HepG2 (cell line): ENCODE measurements at regions not wholly inside any gene's neighbourhood (a gene's known extent, or its start where the extent isn't known, plus 50 kb on each side); places are given as distances from the start of the nearest gene placed in this dataset.

ENCODE experiments used
- ATAC-seq: fragments of 200-7000 bp; cut with Tn5 transposase; 3 replicates; pipeline ENCODE4 v1.9.1; 2020; ENCODE audit warnings: mild to moderate bottlenecking, moderate library complexity
- BruUV-seq: library from RNA; stranded (reverse); fragments of 400-500 nt; replicated peaks from 2 replicates; lab custom pipeline; 2021; lab: Mats Ljungman, UMichigan
- CTCF ChIA-PET: fragments of 300-600 bp; formaldehyde crosslinking; extraction: SDS; loops from one replicate; lab custom pipeline; 2021; ENCODE audit warnings: low total read pairs, inconsistent platforms, low intra/inter-chr PET ratio; lab: Yijun Ruan, JAX
- POLR2A ChIA-PET: fragments of 350-600 bp; sonication (Branson Sonifier 250); formaldehyde crosslinking; loops from one replicate; lab custom pipeline; 2020; ENCODE audit warnings: antibody characterized with exemption, inconsistent platforms; lab: Yijun Ruan, JAX
- DNase-seq: peaks from one replicate; pipeline ENCODE4 v3.0.0-alpha.2; 2015; ENCODE audit warnings: low spot score
- FAIRE-seq: peaks from 3 replicates; lab custom pipeline; 2011; peaks lifted over from hg19 to GRCh38; lab: Jason Lieb, UNC
- H2AFZ ChIP-seq: one replicate; pipeline ENCODE4 v1.6.1; 2011; ENCODE audit warnings: low read length, inconsistent platforms
- H3K27ac ChIP-seq: fragments of 300-600 bp; 3 replicates; pipeline ENCODE4 v1.8.0; 2011; ENCODE audit warnings: mixed run types, mild to moderate bottlenecking, mixed read lengths, low read length, inconsistent platforms; ENCODE audit not compliant: insufficient read depth; ENCODE audit errors: extremely low read length
- H3K27me3 ChIP-seq, 2 experiments: fragments of 200-600 bp in 1 of 2; 2 replicates in 1 of 2; 3 replicates in 1 of 2; pipeline versions ENCODE4 v1.6.0 to v1.8.0; 2011; ENCODE audit warnings: low read length in 2 of 2, mild to moderate bottlenecking in 2 of 2, moderate library complexity in 2 of 2, inconsistent platforms in 1 of 2; ENCODE audit not compliant: insufficient read depth in 2 of 2, control insufficient read depth in 1 of 2
- H3K36me3 ChIP-seq, 2 experiments: fragments of 200-600 bp in 1 of 2; replicated peaks in 1 of 2; 2 replicates in 1 of 2; 3 replicates in 1 of 2; pipeline versions ENCODE4 v1.5.1 to v1.8.0; 2011; ENCODE audit warnings: low read length in 2 of 2, inconsistent platforms in 1 of 2; ENCODE audit not compliant: insufficient read depth in 2 of 2, control insufficient read depth in 1 of 2
- H3K4me1 ChIP-seq: 2 replicates; pipeline ENCODE4 v1.5.1; 2012; ENCODE audit warnings: low read length, inconsistent platforms; ENCODE audit not compliant: insufficient read depth
- H3K4me2 ChIP-seq: 2 replicates; pipeline ENCODE4 v1.6.0; 2011; ENCODE audit warnings: low read depth, low read length, inconsistent platforms
- H3K4me3 ChIP-seq, 3 experiments: fragments of 200-600 bp in 1 of 3; sonication (generic), shearing (Covaris generic) in 1 of 3; replicated peaks in 1 of 3; 2 replicates each; pipeline ENCODE4 v1.5.1; 2011 to 2016; ENCODE audit warnings: low read length in 3 of 3, inconsistent platforms in 2 of 3, low read depth in 2 of 3, mild to moderate bottlenecking in 2 of 3, control low read depth in 1 of 3, mixed read lengths in 1 of 3; ENCODE audit not compliant: insufficient read depth in 1 of 3
- H3K79me2 ChIP-seq: one replicate; pipeline ENCODE4 v1.6.1; 2011; ENCODE audit warnings: low read length, inconsistent platforms; ENCODE audit not compliant: insufficient read depth
- H3K9ac ChIP-seq: 2 replicates; pipeline ENCODE4 v1.6.0; 2011; ENCODE audit warnings: mild to moderate bottlenecking, low read depth, low read length, inconsistent platforms; ENCODE audit not compliant: insufficient read depth
- H3K9me3 ChIP-seq: 2 replicates; pipeline ENCODE4 v1.5.1; 2012; ENCODE audit warnings: mild to moderate bottlenecking, low read length
- H4K20me1 ChIP-seq: 2 replicates; pipeline ENCODE4 v1.6.0; 2011; ENCODE audit warnings: inconsistent platforms, mild to moderate bottlenecking, low read length, moderate library complexity; ENCODE audit not compliant: insufficient read depth
- NFRKB ChIP-seq: fragments of 450-650 bp; IDR thresholded peaks from 2 replicates; pipeline ENCODE4 v1.6.1; 2017
- ZNF652 ChIP-seq: IDR thresholded peaks from 2 replicates; pipeline ENCODE4 v1.6.1; 2016; ENCODE audit warnings: low read depth, borderline replicate concordance
- ZNF83 ChIP-seq: sonication (generic); formaldehyde crosslinking; IDR thresholded peaks from 2 replicates; pipeline ENCODE4 v1.4.0; 2020; ENCODE audit warnings: missing genetic modification reagents, mild to moderate bottlenecking, borderline replicate concordance
- WGBS: methylation state at CpG from one replicate; pipeline ENCODE4 v1.1.6; 2017; ENCODE audit warnings: low lambda C conversion rate; 5-methylcytosine and 5-hydroxymethylcytosine counted together
- in situ Hi-C: cut with HindIII; loops from 2 replicates; pipeline ENCODE4 v1.10.0; 2017; ENCODE audit warnings: low pct_unique_long_range_greater_than_20kb; ENCODE audit not compliant: extremely low pct_ligation_motif_present
- intact Hi-C: fragments of 100-400 bp; cut with micrococcal nuclease; formaldehyde crosslinking; loops from one replicate; pipeline ENCODE4 v1.10.0; 2022; ENCODE audit not compliant: unreplicated experiment
- TF ChIP-seq, protein P1 (sequence below), 2 experiments: fragments of 450-650 bp in 1 of 2; sonication (generic) in 1 of 2; formaldehyde crosslinking in 1 of 2; IDR thresholded peaks; 2 replicates each; pipeline versions ENCODE4 v1.6.1 to v1.8.0; 2016 to 2022; ENCODE audit warnings: antibody characterized with exemption in 1 of 2, mild to moderate bottlenecking in 1 of 2, missing genetic modification reagents in 1 of 2
- TF ChIP-seq, protein P2 (sequence below): sonication (generic); formaldehyde crosslinking; IDR thresholded peaks from 2 replicates; pipeline ENCODE4 v1.5.1; 2020; ENCODE audit warnings: mild to moderate bottlenecking, missing genetic modification reagents, borderline replicate concordance

DNA sequence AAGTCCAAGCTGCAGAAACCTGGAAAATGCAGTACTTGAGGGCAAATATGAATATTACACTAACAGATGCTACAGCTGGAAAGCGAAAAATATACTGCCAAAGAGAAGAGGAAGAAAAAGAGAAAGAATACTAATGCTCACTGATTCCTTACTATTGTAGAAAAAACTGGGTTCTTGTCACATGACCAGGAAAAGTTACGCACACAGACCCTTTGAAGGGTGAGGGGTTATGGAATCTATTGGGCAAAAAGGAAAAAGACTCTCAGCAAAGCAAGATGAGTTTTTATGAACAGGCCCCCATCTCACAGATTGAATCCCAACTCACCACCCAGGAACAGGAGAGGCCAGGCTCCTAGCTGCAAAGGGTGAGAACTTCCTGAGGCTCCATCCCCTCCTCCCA is 228.1 kb upstream of the KLF14 start:
- in situ Hi-C loops = no loop called here
- intact Hi-C loops = no loop called here
- H3K4me3 ChIP-seq = no peak overlapping the region
- H3K4me2 ChIP-seq = no peak overlapping the region
- 93% methylated on average over 2 of the region's 2 CpGs for WGBS
- H4K20me1 ChIP-seq = no peaks in the 10 kb centered on the region
- no peak for ATAC-seq
- CTCF ChIA-PET = no interaction called here
- no TSS peak for BruUV-seq
- peaks cover 3 to 31% of the 10 kb centered on the region in 2 experiments; a peak in 4 of 5 replicates for H3K36me3 ChIP-seq
- no peaks in the 10 kb centered on the region for H3K27me3 ChIP-seq
- no peak overlapping the region for H2AFZ ChIP-seq
- no peaks in the 10 kb centered on the region for H3K9me3 ChIP-seq
- no peak overlapping the region for H3K27ac ChIP-seq
- peaks cover under 1% of the 10 kb centered on the region; the same call in 1 of the 2 replicates for H3K4me1 ChIP-seq
- no peak for DNase-seq
- FAIRE-seq = no peak
- no peak overlapping the region for H3K9ac ChIP-seq
- peaks cover 2% of the 10 kb centered on the region for H3K79me2 ChIP-seq
- POLR2A ChIA-PET = no interaction called here
- no peak for TF ChIP-seq NFRKB
- no peak for TF ChIP-seq ZNF83 (CRISPR knock-in tag)
- TF ChIP-seq, protein P1, sequence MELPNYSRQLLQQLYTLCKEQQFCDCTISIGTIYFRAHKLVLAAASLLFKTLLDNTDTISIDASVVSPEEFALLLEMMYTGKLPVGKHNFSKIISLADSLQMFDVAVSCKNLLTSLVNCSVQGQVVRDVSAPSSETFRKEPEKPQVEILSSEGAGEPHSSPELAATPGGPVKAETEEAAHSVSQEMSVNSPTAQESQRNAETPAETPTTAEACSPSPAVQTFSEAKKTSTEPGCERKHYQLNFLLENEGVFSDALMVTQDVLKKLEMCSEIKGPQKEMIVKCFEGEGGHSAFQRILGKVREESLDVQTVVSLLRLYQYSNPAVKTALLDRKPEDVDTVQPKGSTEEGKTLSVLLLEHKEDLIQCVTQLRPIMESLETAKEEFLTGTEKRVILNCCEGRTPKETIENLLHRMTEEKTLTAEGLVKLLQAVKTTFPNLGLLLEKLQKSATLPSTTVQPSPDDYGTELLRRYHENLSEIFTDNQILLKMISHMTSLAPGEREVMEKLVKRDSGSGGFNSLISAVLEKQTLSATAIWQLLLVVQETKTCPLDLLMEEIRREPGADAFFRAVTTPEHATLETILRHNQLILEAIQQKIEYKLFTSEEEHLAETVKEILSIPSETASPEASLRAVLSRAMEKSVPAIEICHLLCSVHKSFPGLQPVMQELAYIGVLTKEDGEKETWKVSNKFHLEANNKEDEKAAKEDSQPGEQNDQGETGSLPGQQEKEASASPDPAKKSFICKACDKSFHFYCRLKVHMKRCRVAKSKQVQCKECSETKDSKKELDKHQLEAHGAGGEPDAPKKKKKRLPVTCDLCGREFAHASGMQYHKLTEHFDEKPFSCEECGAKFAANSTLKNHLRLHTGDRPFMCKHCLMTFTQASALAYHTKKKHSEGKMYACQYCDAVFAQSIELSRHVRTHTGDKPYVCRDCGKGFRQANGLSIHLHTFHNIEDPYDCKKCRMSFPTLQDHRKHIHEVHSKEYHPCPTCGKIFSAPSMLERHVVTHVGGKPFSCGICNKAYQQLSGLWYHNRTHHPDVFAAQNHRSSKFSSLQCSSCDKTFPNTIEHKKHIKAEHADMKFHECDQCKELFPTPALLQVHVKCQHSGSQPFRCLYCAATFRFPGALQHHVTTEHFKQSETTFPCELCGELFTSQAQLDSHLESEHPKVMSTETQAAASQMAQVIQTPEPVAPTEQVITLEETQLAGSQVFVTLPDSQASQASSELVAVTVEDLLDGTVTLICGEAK (IDR thresholded peaks at IDR 0.05) = no peak
- TF ChIP-seq, protein P1 (CRISPR knock-in tag; IDR thresholded peaks at IDR 0.05) = no peak
- no peak for TF ChIP-seq ZNF652 (CRISPR knock-in tag)
- TF ChIP-seq, protein P2, sequence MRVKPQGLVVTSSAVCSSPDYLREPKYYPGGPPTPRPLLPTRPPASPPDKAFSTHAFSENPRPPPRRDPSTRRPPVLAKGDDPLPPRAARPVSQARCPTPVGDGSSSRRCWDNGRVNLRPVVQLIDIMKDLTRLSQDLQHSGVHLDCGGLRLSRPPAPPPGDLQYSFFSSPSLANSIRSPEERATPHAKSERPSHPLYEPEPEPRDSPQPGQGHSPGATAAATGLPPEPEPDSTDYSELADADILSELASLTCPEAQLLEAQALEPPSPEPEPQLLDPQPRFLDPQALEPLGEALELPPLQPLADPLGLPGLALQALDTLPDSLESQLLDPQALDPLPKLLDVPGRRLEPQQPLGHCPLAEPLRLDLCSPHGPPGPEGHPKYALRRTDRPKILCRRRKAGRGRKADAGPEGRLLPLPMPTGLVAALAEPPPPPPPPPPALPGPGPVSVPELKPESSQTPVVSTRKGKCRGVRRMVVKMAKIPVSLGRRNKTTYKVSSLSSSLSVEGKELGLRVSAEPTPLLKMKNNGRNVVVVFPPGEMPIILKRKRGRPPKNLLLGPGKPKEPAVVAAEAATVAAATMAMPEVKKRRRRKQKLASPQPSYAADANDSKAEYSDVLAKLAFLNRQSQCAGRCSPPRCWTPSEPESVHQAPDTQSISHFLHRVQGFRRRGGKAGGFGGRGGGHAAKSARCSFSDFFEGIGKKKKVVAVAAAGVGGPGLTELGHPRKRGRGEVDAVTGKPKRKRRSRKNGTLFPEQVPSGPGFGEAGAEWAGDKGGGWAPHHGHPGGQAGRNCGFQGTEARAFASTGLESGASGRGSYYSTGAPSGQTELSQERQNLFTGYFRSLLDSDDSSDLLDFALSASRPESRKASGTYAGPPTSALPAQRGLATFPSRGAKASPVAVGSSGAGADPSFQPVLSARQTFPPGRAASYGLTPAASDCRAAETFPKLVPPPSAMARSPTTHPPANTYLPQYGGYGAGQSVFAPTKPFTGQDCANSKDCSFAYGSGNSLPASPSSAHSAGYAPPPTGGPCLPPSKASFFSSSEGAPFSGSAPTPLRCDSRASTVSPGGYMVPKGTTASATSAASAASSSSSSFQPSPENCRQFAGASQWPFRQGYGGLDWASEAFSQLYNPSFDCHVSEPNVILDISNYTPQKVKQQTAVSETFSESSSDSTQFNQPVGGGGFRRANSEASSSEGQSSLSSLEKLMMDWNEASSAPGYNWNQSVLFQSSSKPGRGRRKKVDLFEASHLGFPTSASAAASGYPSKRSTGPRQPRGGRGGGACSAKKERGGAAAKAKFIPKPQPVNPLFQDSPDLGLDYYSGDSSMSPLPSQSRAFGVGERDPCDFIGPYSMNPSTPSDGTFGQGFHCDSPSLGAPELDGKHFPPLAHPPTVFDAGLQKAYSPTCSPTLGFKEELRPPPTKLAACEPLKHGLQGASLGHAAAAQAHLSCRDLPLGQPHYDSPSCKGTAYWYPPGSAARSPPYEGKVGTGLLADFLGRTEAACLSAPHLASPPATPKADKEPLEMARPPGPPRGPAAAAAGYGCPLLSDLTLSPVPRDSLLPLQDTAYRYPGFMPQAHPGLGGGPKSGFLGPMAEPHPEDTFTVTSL (CRISPR knock-in tag) = no peak
